ENCODE measurements at regions not wholly inside any gene's neighbourhood (a gene's known extent, or its start where the extent isn't known, plus 50 kb on each side); places are given as distances from the start of the nearest gene placed in this dataset.

GRCh38 chr7:97667359-97667758 lies 64.5 kb upstream of the TAC1 start:
- Histone ChIP-seq H3K27me3 (ENCODE audit: insufficient read depth, low read length) (no peaks in the 10 kb centered on the region), H3K79me2 (ENCODE audit: insufficient read depth, low read length) (no peaks in the 10 kb centered on the region), H4K20me1 (ENCODE audit: insufficient read depth, low read length) (no peaks in the 10 kb centered on the region), H3K9me2 (ENCODE audit: low read depth, low read length) (no peaks in the 10 kb centered on the region), H3K4me1 (ENCODE audit: insufficient read depth, low read length, severe bottlenecking) (no peaks in the 10 kb centered on the region), H3K9me3 (ENCODE audit: low read length) (no peaks in the 10 kb centered on the region), H3K9ac (ENCODE audit: low read length) (no peak overlapping the region), H3K4me3 (ENCODE audit: low read depth, low read length, poor library complexity, severe bottlenecking) (no peak overlapping the region), H3F3A (ENCODE audit: insufficient read depth, low read length) (no peaks in the 10 kb centered on the region), H3K4me2 (ENCODE audit: low read length) (no peak overlapping the region), H2AFZ (ENCODE audit: low read length) (no peak overlapping the region), H3K27ac (ENCODE audit: low read depth, low read length, poor library complexity, severe bottlenecking) (no peak overlapping the region), H3K36me3 (ENCODE audit: insufficient read depth, low read length) (no peaks in the 10 kb centered on the region)
- no peak for TF ChIP-seq CTCF (IDR thresholded peaks at IDR 0.05; ENCODE audit: low read length)
- no peak for TF ChIP-seq EZH2 (IDR thresholded peaks at IDR 0.05; ENCODE audit: borderline replicate concordance, low read length)

GRCh38 chr7:97671571-97671970 lies 60.3 kb upstream of the TAC1 start:
- H3K4me1 ChIP-seq (ENCODE audit: insufficient read depth, low read length, severe bottlenecking), result no peaks in the 10 kb centered on the region
- no peak overlapping the region for H3K4me3 ChIP-seq (ENCODE audit: low read depth, low read length, poor library complexity, severe bottlenecking)
- H4K20me1 ChIP-seq (ENCODE audit: insufficient read depth, low read length), result no peaks in the 10 kb centered on the region
- no peak overlapping the region for H2AFZ ChIP-seq (ENCODE audit: low read length)
- no peaks in the 10 kb centered on the region for H3F3A ChIP-seq (ENCODE audit: insufficient read depth, low read length)
- H3K9ac ChIP-seq (ENCODE audit: low read length), result no peak overlapping the region
- no peak overlapping the region for H3K27ac ChIP-seq (ENCODE audit: low read depth, low read length, poor library complexity, severe bottlenecking)
- no peaks in the 10 kb centered on the region for H3K9me2 ChIP-seq (ENCODE audit: low read depth, low read length)
- TF ChIP-seq EZH2 (IDR thresholded peaks at IDR 0.05; ENCODE audit: borderline replicate concordance, low read length) (no peak), CTCF (IDR thresholded peaks at IDR 0.05; ENCODE audit: low read length) (no peak)
- no peaks in the 10 kb centered on the region for H3K79me2 ChIP-seq (ENCODE audit: insufficient read depth, low read length)
- no peaks in the 10 kb centered on the region for H3K27me3 ChIP-seq (ENCODE audit: insufficient read depth, low read length)
- no peaks in the 10 kb centered on the region for H3K36me3 ChIP-seq (ENCODE audit: insufficient read depth, low read length)
- no peak overlapping the region for H3K4me2 ChIP-seq (ENCODE audit: low read length)
- H3K9me3 ChIP-seq (ENCODE audit: low read length), result no peaks in the 10 kb centered on the region

DNA sequence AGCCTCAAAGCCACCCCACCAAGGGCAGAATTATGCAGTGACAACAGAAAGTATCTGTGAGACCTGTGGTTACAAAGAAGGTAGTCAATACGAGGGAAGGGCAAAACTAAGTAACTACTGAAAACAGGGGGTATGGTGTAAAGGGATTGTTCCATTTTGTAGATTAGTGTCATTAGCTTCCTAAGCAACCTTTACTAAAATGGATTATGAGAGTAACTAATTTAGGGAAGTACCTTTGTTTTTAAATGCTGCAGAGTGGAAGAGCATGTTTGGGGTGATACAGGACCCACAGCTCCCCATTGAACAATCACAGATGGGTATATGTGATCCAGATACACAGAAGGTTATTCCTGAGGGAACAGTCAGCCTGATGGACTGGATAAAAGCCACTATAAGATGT lies 51.3 kb upstream of the TAC1 start:
- H3K27ac ChIP-seq (ENCODE audit: low read depth, low read length, poor library complexity, severe bottlenecking), result no peak overlapping the region
- no peak overlapping the region for H3K4me3 ChIP-seq (ENCODE audit: low read depth, low read length, poor library complexity, severe bottlenecking)
- no peaks in the 10 kb centered on the region for H3K9me3 ChIP-seq (ENCODE audit: low read length)
- H3F3A ChIP-seq (ENCODE audit: insufficient read depth, low read length), result no peaks in the 10 kb centered on the region
- H3K79me2 ChIP-seq (ENCODE audit: insufficient read depth, low read length), result no peaks in the 10 kb centered on the region
- TF ChIP-seq EZH2 (IDR thresholded peaks at IDR 0.05; ENCODE audit: borderline replicate concordance, low read length) (no peak), CTCF (IDR thresholded peaks at IDR 0.05; ENCODE audit: low read length) (no peak)
- no peak overlapping the region for H3K4me2 ChIP-seq (ENCODE audit: low read length)
- no peaks in the 10 kb centered on the region for H3K9me2 ChIP-seq (ENCODE audit: low read depth, low read length)
- H3K36me3 ChIP-seq (ENCODE audit: insufficient read depth, low read length), result no peaks in the 10 kb centered on the region
- no peaks in the 10 kb centered on the region for H3K4me1 ChIP-seq (ENCODE audit: insufficient read depth, low read length, severe bottlenecking)
- no peak overlapping the region for H2AFZ ChIP-seq (ENCODE audit: low read length)
- H3K9ac ChIP-seq (ENCODE audit: low read length), result no peak overlapping the region
- no peaks in the 10 kb centered on the region for H3K27me3 ChIP-seq (ENCODE audit: insufficient read depth, low read length)
- no peaks in the 10 kb centered on the region for H4K20me1 ChIP-seq (ENCODE audit: insufficient read depth, low read length)

All from OCI-LY1 (cell line).